NCI-H1694 treated with DMSO at 0.1 percent for 48 hours (cell line): ENCODE measurements at regions not wholly inside any gene's neighbourhood (a gene's known extent, or its start where the extent isn't known, plus 50 kb on each side); places are given as distances from the start of the nearest gene placed in this dataset.
A peak's percentile ranks its signal among the peaks of the same experiment; 100 is the strongest.
"Not testable (repeated sequence)": the region's sequence is repeated elsewhere in the genome, so short reads cannot be mapped to it uniquely, and the experiment has no call there.

Experiments
- DNase-seq: peaks from one replicate; lab custom pipeline; 2025; lab: John Stamatoyannopoulos, UW

- DNase-seq: not testable (repeated sequence)
Measured at GRCh38 chr7:69087281-69087680, 511.0 kb upstream of the AUTS2 start.

- no peak for DNase-seq
Measured at GRCh38 chr7:69088185-69088584, 510.1 kb upstream of the AUTS2 start.

GRCh38 chr7:69090936-69091335 is 507.3 kb upstream of the AUTS2 start:
- peak; percentile 25 for DNase-seq

GRCh38 chr7:69091521-69091920 is 506.8 kb upstream of the AUTS2 start:
- DNase-seq: no peak

- no peak for DNase-seq
Measured at GRCh38 chr7:69095127-69095526, 503.1 kb upstream of the AUTS2 start.

- DNase-seq: no peak
Measured at GRCh38 chr7:69095649-69096048, 502.6 kb upstream of the AUTS2 start.

GRCh38 chr7:69104023-69104422 is 494.3 kb upstream of the AUTS2 start:
- no peak for DNase-seq

- DNase-seq: no peak
Measured at GRCh38 chr7:69105092-69105491, 493.2 kb upstream of the AUTS2 start.

- no peak for DNase-seq
Measured at GRCh38 chr7:69105981-69106380, 492.3 kb upstream of the AUTS2 start.

GRCh38 chr7:69106449-69106848 is 491.8 kb upstream of the AUTS2 start:
- not testable (repeated sequence) for DNase-seq

- not testable (repeated sequence) for DNase-seq
Measured at GRCh38 chr7:69106946-69107345, 491.3 kb upstream of the AUTS2 start.

- no peak for DNase-seq
Measured at GRCh38 chr7:69108097-69108496, 490.2 kb upstream of the AUTS2 start.

- DNase-seq: peak; percentile 88
Measured at GRCh38 chr7:69109246-69109645, 489.0 kb upstream of the AUTS2 start.

GRCh38 chr7:69109879-69110278 is 488.4 kb upstream of the AUTS2 start:
- no peak for DNase-seq

- DNase-seq: no peak
Measured at GRCh38 chr7:69110450-69111050, 487.7 kb upstream of the AUTS2 start.

- no peak for DNase-seq
Measured at GRCh38 chr7:69114374-69114773, 483.9 kb upstream of the AUTS2 start.

GRCh38 chr7:69115788-69116187 is 482.5 kb upstream of the AUTS2 start:
- no peak for DNase-seq

- not testable (repeated sequence) for DNase-seq
Measured at GRCh38 chr7:69116196-69116595, 482.1 kb upstream of the AUTS2 start.

- no peak for DNase-seq
Measured at GRCh38 chr7:69122953-69123352, 475.3 kb upstream of the AUTS2 start.

- no peak for DNase-seq
Measured at GRCh38 chr7:69126896-69127479, 471.3 kb upstream of the AUTS2 start.

GRCh38 chr7:69129524-69129923 is 468.8 kb upstream of the AUTS2 start:
- DNase-seq: no peak

GRCh38 chr7:69129951-69130350 is 468.3 kb upstream of the AUTS2 start:
- no peak for DNase-seq

- DNase-seq: no peak
Measured at GRCh38 chr7:69130396-69130795, 467.9 kb upstream of the AUTS2 start.

- no peak for DNase-seq
Measured at GRCh38 chr7:69134316-69134715, 464.0 kb upstream of the AUTS2 start.
